DMS 273 (cell line): ENCODE measurements at regions not wholly inside any gene's neighbourhood (a gene's known extent, or its start where the extent isn't known, plus 50 kb on each side); places are given as distances from the start of the nearest gene placed in this dataset.

ENCODE experiments used
- DNase-seq: peaks from one replicate; lab custom pipeline; 2025; ENCODE audit not compliant: unreplicated experiment; lab: John Stamatoyannopoulos, UW

DNA sequence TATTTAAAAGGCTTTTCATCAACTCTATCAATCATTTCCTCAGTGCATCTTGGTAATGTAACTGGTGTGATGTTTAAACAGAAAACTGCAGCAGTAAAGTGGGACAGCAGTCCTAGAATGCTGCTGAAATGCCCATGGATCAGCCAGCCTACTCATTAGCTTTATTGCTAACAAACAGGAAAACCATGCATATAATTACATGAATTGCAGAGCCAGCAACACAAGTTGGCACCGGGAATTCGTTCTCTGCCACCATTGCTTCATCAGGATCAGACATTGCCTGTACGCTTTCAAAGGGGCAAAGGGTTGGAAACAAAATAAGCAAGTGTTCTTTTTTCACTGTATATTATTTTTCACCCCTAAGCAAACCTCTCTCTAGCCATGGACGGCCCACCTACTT is 276.2 kb upstream of the LRRC7 start:
- DNase-seq = no peak

DNA sequence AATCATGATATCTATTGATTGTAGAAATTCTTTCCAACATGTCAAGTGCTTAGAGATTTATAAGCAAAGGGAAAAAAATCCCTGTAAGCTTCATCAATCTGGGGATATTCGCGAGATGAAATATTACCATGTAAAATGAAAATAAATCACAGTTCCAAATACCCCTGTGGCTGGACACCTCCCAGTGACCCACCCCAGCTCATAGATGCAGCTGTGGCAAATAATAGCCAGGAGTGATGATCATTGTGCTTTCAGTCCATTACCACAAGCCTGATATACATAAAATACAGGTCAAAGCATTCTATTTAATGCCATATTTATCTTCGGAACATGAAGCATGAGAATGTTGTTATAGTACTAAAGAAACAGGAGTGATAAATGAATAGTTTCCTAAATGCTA is 274.9 kb upstream of the LRRC7 start:
- DNase-seq = no peak

DNA sequence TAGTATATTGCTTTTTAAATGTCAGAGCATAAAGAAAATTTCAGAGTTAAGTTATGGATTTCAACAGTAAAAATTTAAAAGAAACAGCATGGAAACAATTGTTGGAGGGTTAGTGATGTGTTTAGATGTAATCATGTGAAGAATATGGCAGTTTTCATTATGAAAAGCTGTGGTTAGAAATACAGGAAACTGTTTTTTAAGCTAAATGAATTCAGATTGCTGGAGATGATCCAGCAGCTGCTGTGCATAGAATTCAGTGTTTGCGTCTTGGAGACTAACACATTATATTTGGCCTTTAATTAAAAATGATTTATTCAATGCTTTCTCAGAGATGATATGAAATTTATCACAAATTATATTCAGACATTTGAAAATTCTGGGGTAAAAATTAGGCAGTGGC is 273.6 kb upstream of the LRRC7 start:
- no peak for DNase-seq

DNA sequence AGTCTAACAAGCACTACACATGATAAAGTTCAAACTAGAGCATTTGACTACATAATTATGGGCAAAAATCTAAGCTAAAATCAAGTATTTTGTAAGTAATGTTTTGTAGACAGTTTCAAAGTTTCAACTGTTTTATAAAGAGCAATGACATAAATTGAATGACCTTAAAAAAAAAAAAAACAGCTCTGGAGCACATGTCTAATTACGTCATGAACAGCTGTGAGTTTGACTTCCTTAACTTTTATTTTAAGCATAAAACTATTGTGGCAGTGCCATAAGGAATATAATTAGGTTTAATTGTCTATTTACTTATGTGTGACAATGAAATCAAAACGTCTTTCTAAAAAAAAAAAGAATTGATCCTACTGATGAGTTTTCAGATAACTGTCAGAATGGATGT is 272.5 kb upstream of the LRRC7 start:
- DNase-seq = no peak

DNA sequence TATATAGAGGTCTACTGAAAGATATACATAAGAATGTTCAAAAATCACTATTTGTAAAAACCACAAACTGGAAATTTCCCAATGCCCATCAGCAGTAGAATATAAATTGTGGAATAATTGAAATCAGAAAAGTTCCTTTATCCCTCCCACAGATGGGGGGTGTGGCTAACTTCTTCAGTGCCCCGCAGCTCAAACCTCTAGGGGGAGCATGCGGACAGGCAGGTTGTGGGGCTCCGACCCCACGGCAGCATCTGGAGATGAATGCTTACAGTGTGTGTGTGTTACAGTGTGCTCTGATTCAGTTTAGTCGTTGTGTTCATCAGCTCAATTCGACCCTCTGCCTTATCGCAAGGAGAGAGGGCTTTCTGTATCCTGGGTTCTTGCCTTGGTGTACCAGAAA is 262.1 kb upstream of the LRRC7 start:
- DNase-seq = peak; percentile 25

DNA sequence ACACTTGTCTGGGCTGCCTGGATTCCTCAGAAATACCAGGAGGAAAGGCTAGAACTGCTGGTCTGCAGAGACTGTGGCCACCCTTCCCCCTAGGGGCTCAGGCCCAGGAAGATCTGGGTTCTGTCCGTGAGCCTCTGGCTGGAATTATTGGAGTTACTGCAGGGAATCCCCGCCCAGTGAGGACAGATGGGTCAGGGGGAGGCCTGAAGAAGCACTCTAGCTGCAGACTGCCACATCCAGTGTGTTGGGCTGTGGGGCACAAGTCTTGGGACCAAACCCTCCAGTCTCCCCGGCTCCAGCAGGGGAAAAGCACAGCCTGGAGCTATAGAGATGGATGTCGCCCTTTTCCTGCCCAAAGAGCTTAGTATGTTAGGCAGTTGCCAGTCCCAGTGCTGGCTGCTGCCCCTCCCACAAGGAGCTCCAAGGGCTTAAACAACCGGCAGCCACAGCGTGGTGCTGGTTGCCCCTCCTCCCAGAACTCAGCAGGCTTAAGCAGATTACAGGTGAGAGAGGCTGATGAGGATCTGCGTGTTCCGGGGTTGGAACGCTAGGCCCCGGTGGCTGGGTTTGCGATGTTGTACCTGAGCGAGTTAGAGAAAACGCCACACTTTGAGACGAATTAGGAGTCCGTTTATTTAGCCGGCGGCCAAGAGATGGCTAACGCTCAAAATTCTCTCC is 255.5 kb upstream of the LRRC7 start:
- DNase-seq = no peak

DNA sequence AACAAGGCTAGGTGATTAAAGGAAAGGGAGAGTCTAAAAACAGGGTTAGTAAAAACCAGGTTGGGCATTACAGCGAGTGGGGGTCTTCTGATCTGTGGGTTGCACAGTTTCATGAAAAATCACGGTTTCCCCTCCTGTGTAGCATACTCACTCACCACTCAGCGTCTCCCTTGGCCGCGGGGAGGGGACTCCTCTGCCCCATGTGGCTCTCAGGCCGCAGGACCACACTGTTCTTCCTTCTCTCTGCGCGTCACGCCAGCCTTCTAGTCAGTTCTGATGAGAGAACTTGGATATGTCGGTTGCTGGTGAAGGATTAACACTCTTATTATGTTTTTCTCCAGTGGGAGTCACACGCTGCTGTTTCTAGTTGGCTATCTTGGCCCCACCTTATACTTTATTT is 254.6 kb upstream of the LRRC7 start:
- DNase-seq = no peak

DNA sequence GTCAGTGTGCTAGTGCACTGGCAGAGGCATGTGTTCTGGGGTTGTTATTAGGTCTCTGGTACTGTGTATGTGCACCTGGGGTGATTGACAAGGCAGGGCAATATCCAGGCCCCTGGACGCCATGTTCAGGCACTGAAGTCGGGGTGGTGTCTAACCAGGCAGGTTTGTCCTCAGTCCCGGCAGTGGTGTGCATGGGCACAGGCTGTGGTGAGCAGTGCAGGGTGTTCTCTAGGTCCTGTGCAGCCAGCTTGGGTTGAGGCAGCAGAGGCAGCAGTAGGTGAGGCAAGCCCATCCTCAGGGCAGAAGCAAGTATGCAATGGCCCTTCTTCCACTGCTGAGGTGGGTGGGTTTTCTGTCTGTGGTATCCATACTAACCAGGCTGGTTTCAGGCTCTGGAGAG is 252.3 kb upstream of the LRRC7 start:
- no peak for DNase-seq

DNA sequence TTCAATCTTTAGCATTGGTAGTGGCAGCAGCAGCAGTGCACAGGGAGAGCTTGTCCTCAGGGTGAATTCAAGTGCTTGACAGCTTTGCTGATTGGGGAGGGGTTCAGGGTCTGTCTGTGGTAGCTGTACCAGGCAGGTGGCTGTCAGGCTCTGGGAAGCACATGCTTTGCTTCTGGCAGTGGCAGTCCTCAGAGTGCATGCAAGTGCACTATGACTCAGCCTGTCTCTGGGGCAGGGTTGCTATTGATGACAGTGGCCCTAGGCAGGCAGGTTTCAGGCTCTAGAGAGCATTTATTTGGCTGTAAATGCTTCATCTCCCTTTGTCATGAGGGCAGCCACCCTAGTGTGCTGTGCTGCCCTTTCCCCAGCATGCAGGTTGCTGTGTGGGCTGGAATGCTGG is 251.9 kb upstream of the LRRC7 start:
- DNase-seq = no peak

DNA sequence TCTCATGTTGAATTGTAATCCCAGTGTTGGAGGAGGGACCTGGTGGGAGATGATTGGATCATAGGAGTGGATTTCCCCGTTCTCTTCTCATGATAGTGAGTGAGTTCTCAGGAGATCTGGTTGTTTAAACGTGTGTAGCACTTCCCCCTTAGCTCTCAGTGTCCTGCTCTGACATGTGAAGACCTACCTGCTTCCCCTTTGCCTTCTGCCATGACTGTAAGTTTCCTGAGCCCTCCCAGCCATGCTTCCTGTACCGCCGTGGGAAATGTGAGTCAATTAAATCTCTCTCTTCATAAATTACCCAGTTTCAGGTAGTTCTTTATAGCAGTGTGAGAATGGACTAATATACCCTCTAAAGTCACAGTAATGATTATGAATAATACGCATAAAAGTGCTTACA is 248.4 kb upstream of the LRRC7 start:
- no peak for DNase-seq

DNA sequence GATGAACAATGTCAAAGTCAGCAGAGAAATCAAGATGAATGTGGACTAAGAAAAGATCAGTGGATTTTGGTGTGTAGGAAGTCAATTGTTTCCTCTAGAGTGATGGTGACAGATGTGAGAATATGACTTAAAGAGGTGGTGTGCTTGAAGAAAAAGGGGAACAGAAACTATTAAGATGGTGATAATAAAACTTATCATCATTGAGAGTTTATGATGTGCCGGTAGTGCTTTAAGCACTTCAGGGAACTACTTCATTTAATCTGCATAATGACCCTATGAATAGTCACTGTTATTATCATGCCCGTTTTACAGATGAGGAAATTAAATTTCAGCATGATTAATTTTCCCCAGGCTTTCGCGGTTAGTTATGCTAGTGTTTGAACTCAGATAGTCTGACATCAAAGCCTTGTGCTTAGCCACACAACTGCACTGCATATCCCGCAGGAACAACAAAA is 246.9 kb upstream of the LRRC7 start:
- DNase-seq = no peak

DNA sequence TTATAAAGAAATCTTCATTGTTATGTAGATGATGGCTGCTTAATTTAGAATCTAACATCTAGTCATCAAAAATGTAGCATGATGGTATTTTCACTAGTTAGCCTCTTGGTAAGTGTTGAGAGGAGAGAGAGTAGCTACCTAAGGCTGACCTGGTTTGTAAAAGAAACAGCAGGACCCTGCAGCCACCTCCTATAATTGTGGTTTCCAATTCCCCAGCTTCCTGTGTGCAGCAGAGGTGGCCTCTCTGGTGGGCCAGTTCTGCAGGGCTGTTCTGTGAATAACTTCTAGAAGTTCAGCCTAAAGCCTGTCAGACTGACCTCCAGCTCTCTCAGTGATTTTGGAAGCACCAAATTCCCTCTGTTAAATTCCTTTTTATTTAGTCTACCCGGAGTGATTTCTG is 246.4 kb upstream of the LRRC7 start:
- DNase-seq = no peak

DNA sequence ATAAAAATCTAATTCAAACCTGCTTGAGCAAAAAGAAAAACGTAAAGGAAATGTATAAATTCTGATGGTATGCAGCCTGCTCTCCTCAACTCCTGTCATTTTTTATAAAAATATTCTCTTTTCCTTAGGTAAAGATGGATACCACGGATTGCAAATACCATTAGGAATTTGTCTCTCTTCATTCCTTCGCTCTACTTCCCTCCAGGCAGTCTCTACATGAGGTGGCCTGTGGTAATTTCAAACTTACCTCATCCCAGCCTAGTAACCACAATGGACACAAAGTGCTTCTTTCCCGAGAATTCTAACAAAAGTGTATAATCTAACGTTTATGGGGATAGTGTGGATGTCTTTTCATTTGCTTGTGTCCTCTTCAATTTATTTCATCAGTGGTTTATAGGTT is 239.5 kb upstream of the LRRC7 start:
- DNase-seq = no peak

DNA sequence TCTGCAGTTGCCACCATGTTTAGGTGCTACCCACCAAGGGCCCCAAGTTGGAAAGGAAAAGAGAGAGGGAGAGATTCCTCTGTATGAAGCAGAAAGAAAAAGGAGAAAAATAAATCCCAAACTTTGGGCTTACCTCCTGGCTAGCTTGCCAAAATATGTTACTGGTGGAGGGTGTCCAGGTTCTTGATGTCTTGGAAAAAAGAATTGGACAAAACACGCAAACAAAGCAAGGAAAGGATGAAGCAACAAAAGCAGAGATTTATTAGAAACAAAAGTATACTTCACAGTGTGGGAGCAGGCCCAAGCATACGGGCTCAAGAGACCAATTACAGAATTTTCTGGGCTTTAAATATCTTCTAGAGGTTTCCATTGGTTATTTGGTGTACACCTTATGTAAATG is 204.5 kb upstream of the LRRC7 start:
- DNase-seq = no peak

DNA sequence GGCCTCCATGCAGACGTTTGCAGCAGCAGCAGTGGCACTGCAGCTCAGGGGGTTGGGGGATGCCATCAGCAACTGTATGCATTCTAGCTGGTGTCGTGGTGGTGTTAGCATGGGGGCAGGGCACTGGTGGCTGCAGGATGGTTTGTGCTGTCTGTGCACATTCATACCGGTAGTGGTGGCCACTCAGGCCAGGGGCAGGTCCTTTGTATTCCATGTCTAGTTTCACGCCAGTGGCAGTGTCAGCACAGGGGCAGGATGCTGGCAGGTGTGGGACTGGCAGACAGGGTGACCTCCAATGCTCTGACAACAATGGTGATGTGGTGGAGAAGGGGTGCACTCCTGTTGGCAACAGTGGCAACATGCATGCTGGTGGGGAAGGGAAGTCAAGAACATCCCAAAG is 194.2 kb upstream of the LRRC7 start:
- DNase-seq = no peak

DNA sequence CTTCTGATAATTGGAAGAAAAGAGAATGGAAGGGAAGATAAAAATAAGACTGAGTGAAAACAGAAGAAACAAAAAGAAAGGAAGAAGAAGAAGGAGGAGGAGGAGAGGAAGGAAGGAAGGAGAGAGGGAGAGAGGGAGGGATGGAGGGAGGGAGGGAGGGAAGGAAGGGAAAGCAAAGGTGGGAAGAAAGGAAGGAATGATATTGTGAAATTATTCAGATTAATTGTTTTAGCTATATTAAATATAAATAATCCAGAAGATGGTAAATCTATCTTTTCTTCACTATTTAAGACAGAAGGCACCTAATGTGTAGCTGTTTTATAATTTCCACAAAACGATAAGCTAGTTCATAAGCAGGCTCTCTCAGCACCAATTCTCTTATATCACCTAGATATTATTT is 191.3 kb upstream of the LRRC7 start:
- DNase-seq = no peak

DNA sequence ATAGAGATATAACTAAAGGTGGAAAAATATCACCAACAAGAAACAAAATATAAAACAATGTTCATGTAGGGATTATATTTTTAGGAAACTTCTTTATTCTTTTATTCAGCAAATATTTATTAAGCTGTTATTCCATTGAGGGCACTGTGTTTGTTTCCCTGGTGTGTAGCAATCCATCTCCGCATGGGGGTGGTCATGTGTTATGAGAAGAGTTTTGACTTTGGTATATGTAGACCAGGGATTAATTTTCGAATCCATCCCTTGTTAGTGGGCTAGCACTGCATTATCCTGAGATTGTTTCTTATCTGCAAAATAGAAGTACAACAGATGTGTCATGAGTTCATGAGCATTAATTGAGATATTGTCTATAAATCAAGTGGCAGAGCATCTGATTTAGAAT is 190.2 kb upstream of the LRRC7 start:
- no peak for DNase-seq

DNA sequence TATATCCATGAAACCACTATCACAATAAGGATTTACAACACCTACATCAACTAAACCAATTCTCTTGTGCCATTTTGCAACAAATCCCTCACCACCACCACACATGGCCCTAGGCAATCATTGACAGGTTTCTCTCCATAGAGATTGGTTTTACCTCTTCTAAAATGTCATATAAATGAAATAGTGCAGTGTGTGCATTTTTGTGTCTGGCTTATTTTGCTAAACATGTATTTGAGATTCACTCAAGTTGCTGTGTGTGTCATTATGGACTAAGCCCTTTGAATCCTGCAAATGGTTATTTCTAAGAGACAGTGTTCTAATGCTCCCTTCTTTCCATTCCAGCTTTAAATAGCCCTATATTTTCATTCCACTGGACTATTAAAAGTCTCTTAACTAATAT is 179.7 kb upstream of the LRRC7 start:
- no peak for DNase-seq

DNA sequence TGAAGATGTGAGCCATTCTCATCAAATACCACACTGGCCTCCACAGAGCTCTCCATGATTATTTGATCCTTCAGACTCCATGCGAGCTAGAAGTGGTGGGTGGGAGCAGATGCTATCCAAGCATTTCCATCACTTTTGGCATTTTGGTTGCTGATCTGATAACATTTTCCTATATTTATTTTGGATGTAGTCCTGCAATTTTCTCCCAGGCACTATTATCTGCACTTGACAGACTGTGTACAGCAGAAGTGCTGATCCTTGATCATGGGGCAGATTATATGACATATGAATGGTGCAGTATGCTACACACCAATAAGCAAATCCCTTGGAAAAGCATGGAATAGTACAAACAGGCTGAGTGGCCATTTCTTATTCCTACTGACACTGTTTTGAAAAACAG is 167.6 kb upstream of the LRRC7 start:
- no peak for DNase-seq

DNA sequence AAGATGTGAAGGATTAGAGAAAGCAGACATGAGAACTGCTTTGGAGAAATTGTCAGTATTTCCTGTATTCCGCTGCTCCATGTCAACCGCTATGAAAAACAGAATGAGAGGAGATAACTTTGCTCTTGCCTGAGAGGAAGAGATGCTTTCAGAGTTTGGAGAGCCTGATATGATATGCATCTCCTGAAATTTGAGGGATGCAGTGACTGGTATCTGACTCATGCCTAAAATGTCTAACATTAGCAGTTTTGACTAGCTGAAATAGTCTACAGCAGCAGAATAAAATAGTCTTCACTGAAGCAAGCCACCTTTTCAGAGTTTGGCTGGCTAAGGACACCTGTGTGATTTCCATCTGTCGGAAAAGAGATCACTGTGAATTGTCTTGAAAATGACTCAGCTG is 165.8 kb upstream of the LRRC7 start:
- no peak for DNase-seq

DNA sequence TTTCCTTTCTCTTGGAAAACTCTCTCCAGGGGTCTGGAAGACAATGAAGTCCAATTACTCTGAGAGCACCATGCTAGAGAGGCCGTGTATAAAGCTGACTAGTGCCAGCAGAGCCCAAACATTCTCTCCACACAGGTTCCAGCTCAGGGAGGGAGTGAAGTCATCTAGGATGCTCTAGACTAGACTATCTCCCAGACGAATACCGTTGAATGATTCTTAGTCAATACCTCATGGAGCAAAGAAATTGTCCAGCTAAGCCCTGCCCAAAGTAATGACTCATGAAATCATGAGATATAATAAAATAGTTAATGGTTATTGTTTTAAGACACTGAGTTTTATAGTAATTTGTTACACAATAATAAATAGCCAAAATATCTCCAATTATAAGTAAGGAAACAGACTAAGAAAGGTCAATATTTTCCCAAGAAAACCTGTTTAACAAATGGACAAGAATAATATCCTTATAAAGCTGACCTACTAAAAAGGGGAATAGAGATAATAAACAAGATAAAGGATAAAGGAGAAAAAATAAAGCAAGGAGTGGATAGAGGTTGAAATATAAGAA is 163.9 kb upstream of the LRRC7 start:
- no peak for DNase-seq

DNA sequence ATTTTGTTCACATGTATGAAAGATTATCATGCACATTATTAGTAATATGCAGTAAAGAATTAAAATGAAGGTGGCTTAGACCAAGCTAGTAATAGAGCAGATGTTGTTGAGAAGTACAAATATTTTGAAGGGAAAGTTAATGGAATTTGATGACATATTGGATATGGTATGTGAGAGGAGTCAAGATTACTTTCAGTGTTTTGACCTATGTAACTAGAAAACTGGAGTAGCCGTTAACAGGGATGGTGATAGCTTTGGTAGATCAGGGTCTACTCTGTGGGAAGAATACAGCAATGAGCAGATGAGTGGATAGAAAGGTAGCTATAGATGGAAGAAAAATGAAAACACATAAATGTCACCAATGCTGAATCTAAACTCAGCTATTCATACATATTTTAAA is 163.2 kb upstream of the LRRC7 start:
- no peak for DNase-seq

DNA sequence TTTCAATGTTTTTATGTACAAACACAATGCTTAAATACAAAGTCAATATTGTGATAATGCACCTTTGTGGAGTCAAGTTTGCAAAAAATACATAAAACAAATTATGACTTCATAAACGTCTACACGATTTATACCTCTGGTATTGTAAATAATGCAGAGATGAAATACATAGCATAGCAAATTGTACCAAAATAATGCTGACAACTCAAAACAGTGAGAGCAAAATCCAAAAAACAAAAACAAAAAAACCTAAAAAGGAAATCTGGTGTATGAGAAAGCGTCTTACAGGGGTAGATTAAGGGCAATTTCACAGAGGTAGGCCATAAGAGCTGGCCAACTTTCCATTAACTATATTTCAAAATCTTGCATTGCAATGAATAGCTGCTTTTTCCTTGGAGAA is 161.5 kb upstream of the LRRC7 start:
- no peak for DNase-seq
